ENCODE measurements at regions not wholly inside any gene's neighbourhood (a gene's known extent, or its start where the extent isn't known, plus 50 kb on each side); places are given as distances from the start of the nearest gene placed in this dataset.

DNA sequence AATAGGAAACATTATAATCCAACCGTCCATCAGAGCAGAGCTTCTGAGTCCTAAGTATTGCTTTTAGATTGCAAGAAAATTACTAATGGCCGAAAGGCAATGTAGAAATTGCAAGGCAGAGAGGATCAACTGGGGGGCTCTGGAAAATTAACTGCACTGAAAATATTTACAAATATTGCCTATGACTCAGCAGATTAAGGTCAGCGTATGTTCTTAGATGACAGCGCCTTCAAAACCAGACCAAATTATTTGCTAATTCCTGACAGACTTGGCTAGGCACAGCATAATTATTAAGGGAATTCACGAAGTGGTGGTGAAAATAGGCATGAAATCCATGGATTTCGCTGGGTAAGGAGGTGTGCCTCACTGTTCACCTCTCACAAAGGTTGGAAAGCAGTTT lies 947.7 kb downstream of the TUSC7 start:
- H3K9me3 ChIP-seq, result no peaks in the 10 kb centered on the region
- H3K4me1 ChIP-seq, result no peaks in the 10 kb centered on the region
- TF ChIP-seq POLR2A (IDR thresholded peaks at IDR 0.05), result no peak
- TF ChIP-seq CTCF (IDR thresholded peaks at IDR 0.05), result no peak
- no peaks in the 10 kb centered on the region for H3K36me3 ChIP-seq
- H3K27ac ChIP-seq, result no peak overlapping the region
- H3K27me3 ChIP-seq, result no peaks in the 10 kb centered on the region
- intact Hi-C loops (cut with DNase I), result no loop called here
- DNase-seq, result no peak
- H3K4me3 ChIP-seq (replicated peaks in 1 of 3), result no peak overlapping the region
- 91 to 96% methylated on average over 6 of the region's 6 CpGs for WGBS, 2 donors

- Histone ChIP-seq H3K4me1 (no peaks in the 10 kb centered on the region), H3K27ac (no peak overlapping the region), H3K9me3 (no peaks in the 10 kb centered on the region), H3K36me3 (no peaks in the 10 kb centered on the region), H3K4me3 (replicated peaks in 1 of 3) (no peak overlapping the region), H3K27me3 (no peaks in the 10 kb centered on the region)
- no peak for DNase-seq
- TF ChIP-seq POLR2A (IDR thresholded peaks at IDR 0.05) (no peak), CTCF (IDR thresholded peaks at IDR 0.05) (no peak)
- intact Hi-C loops (cut with DNase I), result no loop called here
- 56 to 63% methylated on average over 2 of the region's 2 CpGs for WGBS, 2 donors
These were observed 951.6 kb downstream of the TUSC7 start for GRCh38 chr3:117660941-117661817.

GRCh38 chr3:117661818-117662095 lies 952.2 kb downstream of the TUSC7 start:
- Histone ChIP-seq H3K4me1 (no peaks in the 10 kb centered on the region), H3K27me3 (no peaks in the 10 kb centered on the region), H3K27ac (no peak overlapping the region), H3K4me3 (replicated peaks in 1 of 3) (no peak overlapping the region), H3K9me3 (no peaks in the 10 kb centered on the region), H3K36me3 (no peaks in the 10 kb centered on the region)
- intact Hi-C loops (cut with DNase I), result no loop called here
- DNase-seq, result no peak
- TF ChIP-seq CTCF (IDR thresholded peaks at IDR 0.05), result no peak
- TF ChIP-seq POLR2A (IDR thresholded peaks at IDR 0.05), result no peak
- WGBS, 2 donors, result 81 to 85% methylated on average over 3 of the region's 3 CpGs

GRCh38 chr3:117665296-117665695 lies 955.7 kb downstream of the TUSC7 start:
- WGBS, 2 donors, result 31 to 38% methylated on average over 4 of the region's 4 CpGs
- H3K27me3 ChIP-seq, result no peaks in the 10 kb centered on the region
- H3K27ac ChIP-seq, result no peak overlapping the region
- H3K4me3 ChIP-seq (replicated peaks in 1 of 3), result no peak overlapping the region
- no peaks in the 10 kb centered on the region for H3K9me3 ChIP-seq
- no peaks in the 10 kb centered on the region for H3K36me3 ChIP-seq
- DNase-seq, result peak; percentile 4 to 16
- intact Hi-C loops (cut with DNase I), result no loop called here
- no peaks in the 10 kb centered on the region for H3K4me1 ChIP-seq
- no peak for TF ChIP-seq CTCF (IDR thresholded peaks at IDR 0.05)

DNA sequence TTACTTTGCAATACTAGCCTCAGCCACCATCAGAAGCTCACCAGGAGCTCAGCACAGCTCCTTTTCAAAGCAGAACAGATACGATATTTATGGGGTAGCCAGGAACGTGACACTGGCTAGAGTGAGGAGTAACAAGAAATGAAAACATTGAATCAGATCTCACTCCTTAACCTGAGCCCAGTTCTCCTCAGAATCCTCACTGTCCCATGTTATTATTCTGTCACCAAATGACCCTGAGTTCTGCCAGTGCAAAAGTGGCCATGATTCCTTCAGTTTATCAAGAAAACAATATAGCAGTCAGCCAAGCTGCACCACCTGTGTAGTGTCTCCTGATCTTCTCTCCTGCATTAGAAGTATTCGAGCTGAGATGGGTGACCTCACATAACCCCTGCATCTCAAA lies 956.7 kb downstream of the TUSC7 start:
- H3K27me3 ChIP-seq, result no peaks in the 10 kb centered on the region
- no peak for TF ChIP-seq POLR2A (IDR thresholded peaks at IDR 0.05)
- no peak for TF ChIP-seq CTCF (IDR thresholded peaks at IDR 0.05)
- intact Hi-C loops (cut with DNase I), result no loop called here
- H3K27ac ChIP-seq, result no peak overlapping the region
- no peak overlapping the region for H3K4me3 ChIP-seq (replicated peaks in 1 of 3)
- WGBS, 2 donors, result 34 to 37% methylated on average over 3 of the region's 3 CpGs
- H3K4me1 ChIP-seq, result no peaks in the 10 kb centered on the region
- no peak for DNase-seq
- H3K36me3 ChIP-seq, result no peaks in the 10 kb centered on the region
- H3K9me3 ChIP-seq, result no peaks in the 10 kb centered on the region

Measured in thyroid gland (tissue), 4 donors.